Hepatocyte (in vitro differentiated cells): ENCODE measurements at regions not wholly inside any gene's neighbourhood (a gene's known extent, or its start where the extent isn't known, plus 50 kb on each side); places are given as distances from the start of the nearest gene placed in this dataset.

Experiments used
- DNase-seq: peaks from one replicate; pipeline ENCODE4 v3.0.0-alpha.2; 2016; ENCODE audit warnings: low spot score
- H2AFZ ChIP-seq: fragments of 200-600 bp; sonication (generic); 2 replicates; pipeline ENCODE4 v1.6.0; 2016; ENCODE audit warnings: antibody characterized with exemption, mild to moderate bottlenecking
- H3K27ac ChIP-seq: fragments of 200-600 bp; sonication (generic); 2 replicates; pipeline ENCODE4 v1.5.1; 2016; ENCODE audit warnings: mild to moderate bottlenecking
- H3K27me3 ChIP-seq: fragments of 200-600 bp; sonication (generic); 2 replicates; pipeline ENCODE4 v1.6.1; 2016
- H3K36me3 ChIP-seq: fragments of 200-600 bp; sonication (generic); replicated peaks from 2 replicates; pipeline ENCODE4 v1.5.1; 2016; ENCODE audit warnings: low read depth; ENCODE audit not compliant: insufficient read depth
- H3K4me1 ChIP-seq: fragments of 200-600 bp; sonication (generic); 2 replicates; pipeline ENCODE4 v1.5.1; 2016; ENCODE audit warnings: mild to moderate bottlenecking, moderate library complexity; ENCODE audit not compliant: insufficient read depth
- H3K4me2 ChIP-seq: fragments of 200-600 bp; sonication (generic); 2 replicates; pipeline ENCODE4 v1.6.0; 2016
- H3K4me3 ChIP-seq: fragments of 200-600 bp; sonication (generic); 2 replicates; pipeline ENCODE4 v1.5.1; 2016; ENCODE audit warnings: mild to moderate bottlenecking
- H3K79me2 ChIP-seq: fragments of 200-600 bp; sonication (generic); 2 replicates; pipeline ENCODE4 v1.6.0; 2017; ENCODE audit warnings: mild to moderate bottlenecking
- H3K9me2 ChIP-seq: fragments of 200-600 bp; sonication (generic); replicated peaks from 2 replicates; pipeline ENCODE4 v1.6.0; 2017; ENCODE audit warnings: mild to moderate bottlenecking; ENCODE audit not compliant: insufficient read depth
- H3K9me3 ChIP-seq: fragments of 200-600 bp; sonication (generic); 2 replicates; pipeline ENCODE4 v1.5.1; 2016; ENCODE audit warnings: low read depth, mild to moderate bottlenecking
- H4K20me1 ChIP-seq: fragments of 200-600 bp; sonication (generic); 2 replicates; pipeline ENCODE4 v1.6.0; 2016; ENCODE audit warnings: mild to moderate bottlenecking; ENCODE audit not compliant: insufficient read depth, poor library complexity, severe bottlenecking
- EZH2 ChIP-seq: fragments of 200-600 bp; sonication (generic); IDR thresholded peaks from 2 replicates; pipeline ENCODE4 v1.6.1; 2016; ENCODE audit warnings: antibody characterized with exemption, mild to moderate bottlenecking, borderline replicate concordance
- EZH2phosphoT487 ChIP-seq: fragments of 200-600 bp; sonication (generic); IDR thresholded peaks from one replicate; pipeline ENCODE4 v1.6.1; 2018; ENCODE audit warnings: antibody characterized with exemption, mild to moderate bottlenecking, low read depth, moderate library complexity; ENCODE audit not compliant: unreplicated experiment, severe bottlenecking
- WGBS: methylation state at CpG from one replicate; pipeline ENCODE4 v1.1.6; 2016; ENCODE audit warnings: low lambda C conversion rate; ENCODE audit errors: missing lambda C conversion rate; 5-methylcytosine and 5-hydroxymethylcytosine counted together
- TF ChIP-seq, protein P1 (sequence below): fragments of 200-600 bp; sonication (generic); IDR thresholded peaks from 2 replicates; pipeline ENCODE4 v1.5.1; 2016; ENCODE audit warnings: antibody characterized with exemption, mild to moderate bottlenecking; ENCODE audit not compliant: poor library complexity

DNA sequence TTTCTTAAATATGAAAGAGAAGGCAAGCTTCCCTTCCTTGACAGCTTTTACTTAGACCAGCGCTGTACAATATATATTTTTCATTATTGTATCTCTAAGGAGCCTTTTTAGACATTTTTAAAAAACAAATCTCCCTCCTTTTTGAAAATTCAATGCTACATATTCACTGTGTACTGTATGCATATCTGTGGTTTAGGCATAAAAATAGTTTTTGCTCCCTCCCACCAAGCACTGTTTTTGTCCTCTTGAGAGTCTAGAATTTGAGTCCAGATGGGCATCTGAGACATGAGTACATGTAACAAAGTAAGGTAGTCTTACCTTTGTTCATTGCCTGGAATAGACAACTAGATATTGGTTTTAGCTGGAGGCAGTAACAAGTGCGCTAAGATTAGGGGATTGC lies 488.5 kb upstream of the RUNX1 start:
- Histone ChIP-seq H4K20me1 (no peaks in the 10 kb centered on the region), H3K79me2 (no peaks in the 10 kb centered on the region), H3K27ac (no peak overlapping the region), H3K27me3 (no peaks in the 10 kb centered on the region), H3K4me3 (no peak overlapping the region), H3K9me3 (no peaks in the 10 kb centered on the region), H3K4me1 (peaks cover under 1% of the 10 kb centered on the region), H3K36me3 (no peaks in the 10 kb centered on the region), H2AFZ (no peak overlapping the region), H3K9me2 (no peaks in the 10 kb centered on the region), H3K4me2 (no peak overlapping the region)
- 100% methylated on average over 2 of the region's 2 CpGs for WGBS
- DNase-seq: no peak
- TF ChIP-seq EZH2: no peak
- TF ChIP-seq, protein P1, sequence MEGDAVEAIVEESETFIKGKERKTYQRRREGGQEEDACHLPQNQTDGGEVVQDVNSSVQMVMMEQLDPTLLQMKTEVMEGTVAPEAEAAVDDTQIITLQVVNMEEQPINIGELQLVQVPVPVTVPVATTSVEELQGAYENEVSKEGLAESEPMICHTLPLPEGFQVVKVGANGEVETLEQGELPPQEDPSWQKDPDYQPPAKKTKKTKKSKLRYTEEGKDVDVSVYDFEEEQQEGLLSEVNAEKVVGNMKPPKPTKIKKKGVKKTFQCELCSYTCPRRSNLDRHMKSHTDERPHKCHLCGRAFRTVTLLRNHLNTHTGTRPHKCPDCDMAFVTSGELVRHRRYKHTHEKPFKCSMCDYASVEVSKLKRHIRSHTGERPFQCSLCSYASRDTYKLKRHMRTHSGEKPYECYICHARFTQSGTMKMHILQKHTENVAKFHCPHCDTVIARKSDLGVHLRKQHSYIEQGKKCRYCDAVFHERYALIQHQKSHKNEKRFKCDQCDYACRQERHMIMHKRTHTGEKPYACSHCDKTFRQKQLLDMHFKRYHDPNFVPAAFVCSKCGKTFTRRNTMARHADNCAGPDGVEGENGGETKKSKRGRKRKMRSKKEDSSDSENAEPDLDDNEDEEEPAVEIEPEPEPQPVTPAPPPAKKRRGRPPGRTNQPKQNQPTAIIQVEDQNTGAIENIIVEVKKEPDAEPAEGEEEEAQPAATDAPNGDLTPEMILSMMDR: no peak
- no peak for TF ChIP-seq EZH2phosphoT487

DNA sequence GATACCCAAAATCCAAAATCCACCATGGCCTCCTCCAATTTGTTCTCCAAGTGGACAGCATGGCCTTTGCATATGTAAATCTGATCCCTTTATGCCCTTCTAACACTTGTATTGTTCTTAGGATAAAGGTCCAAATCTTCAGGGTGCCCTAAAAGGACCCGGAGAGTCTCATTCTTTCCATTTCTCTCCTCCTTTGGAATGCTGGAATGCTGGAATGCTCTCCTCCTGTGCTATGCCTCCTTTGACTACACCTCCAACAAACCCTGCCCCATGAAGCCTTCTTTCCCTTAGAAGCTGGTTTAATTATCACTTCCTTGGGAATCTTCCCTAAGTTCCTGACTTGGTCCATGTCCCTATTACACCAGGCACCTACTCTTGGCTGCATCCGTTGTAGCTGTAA lies 484.8 kb upstream of the RUNX1 start:
- H3K27me3 ChIP-seq: no peaks in the 10 kb centered on the region
- no peak overlapping the region for H3K27ac ChIP-seq
- 89% methylated on average over 2 of the region's 2 CpGs for WGBS
- H3K4me1 ChIP-seq: peaks cover 8% of the 10 kb centered on the region
- H3K4me3 ChIP-seq: no peak overlapping the region
- no peaks in the 10 kb centered on the region for H3K79me2 ChIP-seq
- H3K4me2 ChIP-seq: no peak overlapping the region
- no peak for DNase-seq
- no peak overlapping the region for H2AFZ ChIP-seq
- no peaks in the 10 kb centered on the region for H4K20me1 ChIP-seq
- H3K36me3 ChIP-seq: no peaks in the 10 kb centered on the region
- TF ChIP-seq EZH2phosphoT487 (no peak), EZH2 (no peak)
- TF ChIP-seq, protein P1: no peak
- no peaks in the 10 kb centered on the region for H3K9me3 ChIP-seq
- H3K9me2 ChIP-seq: no peaks in the 10 kb centered on the region

DNA sequence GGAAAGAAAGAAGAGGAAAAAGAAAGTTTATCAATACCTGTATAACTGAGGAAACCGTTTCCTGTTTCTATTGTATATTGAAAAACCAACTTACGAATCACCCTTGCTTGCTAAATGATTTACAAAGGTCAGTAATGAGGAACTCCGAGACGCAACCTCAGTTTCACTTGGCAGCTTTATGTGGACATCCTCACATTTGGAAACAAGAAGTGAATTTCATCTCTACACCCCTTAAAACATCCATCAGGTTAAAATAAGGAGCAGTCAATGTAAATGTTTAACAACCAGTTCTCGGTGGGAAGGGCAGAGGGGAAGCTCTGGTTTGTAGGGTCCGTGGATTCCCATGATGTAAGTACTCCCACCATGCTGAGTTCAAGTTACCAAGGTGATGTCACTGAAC lies 481.7 kb upstream of the RUNX1 start:
- Histone ChIP-seq H3K9me3 (no peaks in the 10 kb centered on the region), H3K79me2 (no peaks in the 10 kb centered on the region), H2AFZ (no peak overlapping the region), H3K27ac (no peak overlapping the region), H3K4me3 (no peak overlapping the region), H3K27me3 (no peaks in the 10 kb centered on the region), H3K4me1 (peaks cover 8% of the 10 kb centered on the region), H3K9me2 (no peaks in the 10 kb centered on the region), H3K36me3 (no peaks in the 10 kb centered on the region), H3K4me2 (no peak overlapping the region), H4K20me1 (no peaks in the 10 kb centered on the region)
- 91% methylated on average over 6 of the region's 6 CpGs for WGBS
- DNase-seq: no peak
- no peak for TF ChIP-seq EZH2
- no peak for TF ChIP-seq EZH2phosphoT487
- TF ChIP-seq, protein P1: no peak
